Suprapubic skin (tissue), 4 donors: ENCODE measurements at regions not wholly inside any gene's neighbourhood (a gene's known extent, or its start where the extent isn't known, plus 50 kb on each side); places are given as distances from the start of the nearest gene placed in this dataset.

ENCODE experiments used
- DNase-seq, 2 donors: peaks; one replicate each; pipeline ENCODE4 v3.0.0-alpha.2; 2019; ENCODE audit warnings: low spot score in 2 of 2
- H3K27ac ChIP-seq: fragments of 200-600 bp; sonication (generic); one replicate; pipeline ENCODE4 v1.5.1; 2019
- H3K27me3 ChIP-seq: fragments of 200-600 bp; sonication (generic); one replicate; pipeline ENCODE4 v1.5.1; 2019
- H3K36me3 ChIP-seq: fragments of 200-600 bp; sonication (generic); one replicate; pipeline ENCODE4 v1.5.1; 2019
- H3K4me1 ChIP-seq: fragments of 200-600 bp; sonication (generic); one replicate; pipeline ENCODE4 v1.5.1; 2019
- H3K4me3 ChIP-seq: fragments of 200-600 bp; sonication (generic); one replicate; pipeline ENCODE4 v1.5.1; 2019; ENCODE audit warnings: mild to moderate bottlenecking
- H3K9me3 ChIP-seq: fragments of 200-600 bp; sonication (generic); one replicate; pipeline ENCODE4 v1.5.1; 2019
- CTCF ChIP-seq, 2 donors: fragments of 200-600 bp in 1 of 2; fragments of 450-650 bp in 1 of 2; sonication (generic) in 1 of 2; IDR thresholded peaks; one replicate each; pipeline ENCODE4 v1.5.1; 2016 to 2019; ENCODE audit warnings: antibody characterized with exemption in 2 of 2, mild to moderate bottlenecking in 1 of 2, moderate library complexity in 1 of 2
- EP300 ChIP-seq: sonication (generic); formaldehyde crosslinking; IDR thresholded peaks from one replicate; pipeline ENCODE4 v1.6.1; 2017; ENCODE audit warnings: antibody characterized with exemption
- POLR2A ChIP-seq, 2 donors: fragments of 450-650 bp; IDR thresholded peaks; one replicate each; pipeline ENCODE4 v1.6.1; 2017; ENCODE audit warnings: antibody characterized with exemption in 2 of 2, mild to moderate bottlenecking in 2 of 2, moderate library complexity in 2 of 2
- POLR2AphosphoS5 ChIP-seq, 3 donors: sonication (generic); formaldehyde crosslinking; IDR thresholded peaks; one replicate each; pipeline ENCODE4 v1.6.1; 2017; ENCODE audit warnings: antibody characterized with exemption in 3 of 3
- WGBS: methylation state at CpG from one replicate; pipeline ENCODE4 v1.1.5; 2018; 5-methylcytosine and 5-hydroxymethylcytosine counted together

GRCh38 chr5:67511911-67512310, 315.3 kb upstream of the CD180 start:
- no peak overlapping the region for H3K27ac ChIP-seq
- DNase-seq: no peak
- no peaks in the 10 kb centered on the region for H3K36me3 ChIP-seq
- H3K27me3 ChIP-seq: no peaks in the 10 kb centered on the region
- H3K9me3 ChIP-seq: no peaks in the 10 kb centered on the region
- H3K4me3 ChIP-seq: no peak overlapping the region
- no peaks in the 10 kb centered on the region for H3K4me1 ChIP-seq
- 52% methylated on average over 1 of the region's 1 CpG for WGBS
- no peak for TF ChIP-seq EP300

- Histone ChIP-seq H3K9me3 (no peaks in the 10 kb centered on the region), H3K27ac (no peak overlapping the region), H3K36me3 (no peaks in the 10 kb centered on the region), H3K27me3 (no peaks in the 10 kb centered on the region), H3K4me1 (no peaks in the 10 kb centered on the region), H3K4me3 (no peak overlapping the region)
- TF ChIP-seq POLR2A (IDR thresholded peaks at IDR 0.05) (no peak), CTCF (IDR thresholded peaks at IDR 0.05) (no peak), POLR2AphosphoS5 (IDR thresholded peaks at IDR 0.05) (no peak), EP300 (no peak)
- DNase-seq: no peak
Observed at GRCh38 chr5:67510204-67510603, 313.6 kb upstream of the CD180 start.

GRCh38 chr5:67509402-67510186, 313.0 kb upstream of the CD180 start:
- WGBS: 70% methylated on average over 5 of the region's 5 CpGs
- Histone ChIP-seq H3K9me3 (no peaks in the 10 kb centered on the region), H3K27me3 (no peaks in the 10 kb centered on the region), H3K27ac (no peak overlapping the region), H3K4me3 (no peak overlapping the region), H3K4me1 (no peaks in the 10 kb centered on the region), H3K36me3 (no peaks in the 10 kb centered on the region)
- no peak for DNase-seq
- TF ChIP-seq POLR2A (IDR thresholded peaks at IDR 0.05) (no peak), CTCF (IDR thresholded peaks at IDR 0.05) (no peak), EP300 (no peak), POLR2AphosphoS5 (IDR thresholded peaks at IDR 0.05) (no peak)

- 84% methylated on average over 2 of the region's 2 CpGs for WGBS
- H3K4me3 ChIP-seq: no peak overlapping the region
- no peak for DNase-seq
- no peaks in the 10 kb centered on the region for H3K27me3 ChIP-seq
- no peak overlapping the region for H3K27ac ChIP-seq
- TF ChIP-seq POLR2A (IDR thresholded peaks at IDR 0.05) (no peak), POLR2AphosphoS5 (IDR thresholded peaks at IDR 0.05) (no peak), CTCF (IDR thresholded peaks at IDR 0.05) (no peak), EP300 (no peak)
- H3K4me1 ChIP-seq: no peaks in the 10 kb centered on the region
- no peaks in the 10 kb centered on the region for H3K9me3 ChIP-seq
- no peaks in the 10 kb centered on the region for H3K36me3 ChIP-seq
Observed at GRCh38 chr5:67506241-67506640, 309.6 kb upstream of the CD180 start.

- Histone ChIP-seq H3K36me3 (no peaks in the 10 kb centered on the region), H3K27ac (no peak overlapping the region), H3K27me3 (no peaks in the 10 kb centered on the region), H3K4me3 (no peak overlapping the region), H3K9me3 (no peaks in the 10 kb centered on the region), H3K4me1 (no peaks in the 10 kb centered on the region)
- no peak for DNase-seq
- 96% methylated on average over 1 of the region's 1 CpG for whole genome bisulfite sequencing
- no peak for TF ChIP-seq POLR2AphosphoS5 (IDR thresholded peaks at IDR 0.05)
Observed at GRCh38 chr5:67502951-67503350, 306.4 kb upstream of the CD180 start.

GRCh38 chr5:67496051-67496450, 299.5 kb upstream of the CD180 start:
- H3K4me3 ChIP-seq: no peak overlapping the region
- no peaks in the 10 kb centered on the region for H3K27me3 ChIP-seq
- WGBS: 82% methylated on average over 1 of the region's 1 CpG
- no peaks in the 10 kb centered on the region for H3K36me3 ChIP-seq
- H3K27ac ChIP-seq: no peak overlapping the region
- DNase-seq: no peak
- TF ChIP-seq POLR2A (IDR thresholded peaks at IDR 0.05) (no peak), CTCF (IDR thresholded peaks at IDR 0.05) (no peak), POLR2AphosphoS5 (IDR thresholded peaks at IDR 0.05) (no peak), EP300 (no peak)
- H3K9me3 ChIP-seq: no peaks in the 10 kb centered on the region
- H3K4me1 ChIP-seq: peaks cover 10% of the 10 kb centered on the region
